ENCODE measurements at regions not wholly inside any gene's neighbourhood (a gene's known extent, or its start where the extent isn't known, plus 50 kb on each side); places are given as distances from the start of the nearest gene placed in this dataset.

DNA sequence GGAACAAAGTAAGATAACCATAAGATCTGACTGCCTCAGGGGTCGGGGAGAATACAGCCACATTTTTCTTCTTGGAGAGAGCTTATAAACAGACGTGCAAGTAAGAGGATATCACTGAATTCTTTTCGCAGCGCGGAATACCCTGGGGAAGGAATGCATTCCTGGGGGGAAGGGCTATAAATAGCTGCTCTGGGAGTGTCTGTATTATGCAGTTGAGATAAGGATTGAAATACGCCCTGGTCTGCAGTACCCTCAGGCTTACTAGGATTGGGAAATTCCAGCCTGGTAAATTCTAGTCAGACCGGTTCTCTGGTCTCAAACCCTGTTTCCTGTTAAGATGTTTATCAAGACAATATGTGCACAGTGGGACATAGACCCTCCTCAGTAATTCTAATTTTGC lies 1491.7 kb upstream of the RAG2 start:
- TF ChIP-seq, protein P1, sequence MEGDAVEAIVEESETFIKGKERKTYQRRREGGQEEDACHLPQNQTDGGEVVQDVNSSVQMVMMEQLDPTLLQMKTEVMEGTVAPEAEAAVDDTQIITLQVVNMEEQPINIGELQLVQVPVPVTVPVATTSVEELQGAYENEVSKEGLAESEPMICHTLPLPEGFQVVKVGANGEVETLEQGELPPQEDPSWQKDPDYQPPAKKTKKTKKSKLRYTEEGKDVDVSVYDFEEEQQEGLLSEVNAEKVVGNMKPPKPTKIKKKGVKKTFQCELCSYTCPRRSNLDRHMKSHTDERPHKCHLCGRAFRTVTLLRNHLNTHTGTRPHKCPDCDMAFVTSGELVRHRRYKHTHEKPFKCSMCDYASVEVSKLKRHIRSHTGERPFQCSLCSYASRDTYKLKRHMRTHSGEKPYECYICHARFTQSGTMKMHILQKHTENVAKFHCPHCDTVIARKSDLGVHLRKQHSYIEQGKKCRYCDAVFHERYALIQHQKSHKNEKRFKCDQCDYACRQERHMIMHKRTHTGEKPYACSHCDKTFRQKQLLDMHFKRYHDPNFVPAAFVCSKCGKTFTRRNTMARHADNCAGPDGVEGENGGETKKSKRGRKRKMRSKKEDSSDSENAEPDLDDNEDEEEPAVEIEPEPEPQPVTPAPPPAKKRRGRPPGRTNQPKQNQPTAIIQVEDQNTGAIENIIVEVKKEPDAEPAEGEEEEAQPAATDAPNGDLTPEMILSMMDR (IDR thresholded peaks at IDR 0.05): no peak
- no peak for TF ChIP-seq POLR2A (IDR thresholded peaks at IDR 0.05)

All from uterus (tissue), 2 donors.